HG02678 (cell line): ENCODE measurements at regions not wholly inside any gene's neighbourhood (a gene's known extent, or its start where the extent isn't known, plus 50 kb on each side); places are given as distances from the start of the nearest gene placed in this dataset.
A peak's percentile ranks its signal among the peaks of the same experiment; 100 is the strongest.

ENCODE experiments used
- ATAC-seq: cut with Tn5 transposase; IDR thresholded peaks from one replicate; pipeline ENCODE4 v1.9.1; 2021; ENCODE audit warnings: mild to moderate bottlenecking, moderate library complexity; ENCODE audit not compliant: unreplicated experiment

- no peak for ATAC-seq
Observed at GRCh38 chr12:40172879-40173278, 51.9 kb upstream of the LRRK2 start.

GRCh38 chr12:40171501-40171900 lies 53.3 kb upstream of the LRRK2 start:
- ATAC-seq: no peak

GRCh38 chr12:40171066-40171465 lies 53.7 kb upstream of the LRRK2 start:
- no peak for ATAC-seq

- ATAC-seq: no peak
Observed at GRCh38 chr12:40170593-40170992, 54.2 kb upstream of the LRRK2 start.

GRCh38 chr12:40168868-40169267 lies 55.9 kb upstream of the LRRK2 start:
- ATAC-seq: peak; percentile 94

GRCh38 chr12:40168419-40168818 lies 56.4 kb upstream of the LRRK2 start:
- ATAC-seq: peak; percentile 35

- ATAC-seq: peak; percentile 44
Observed at GRCh38 chr12:40168001-40168400, 56.8 kb upstream of the LRRK2 start.

- no peak for ATAC-seq
Observed at GRCh38 chr12:40165179-40165578, 59.3 kb upstream of the SLC2A13 start.

- ATAC-seq: no peak
Observed at GRCh38 chr12:40164034-40164433, 58.2 kb upstream of the SLC2A13 start.

- ATAC-seq: no peak
Observed at GRCh38 chr12:40162033-40162432, 56.2 kb upstream of the SLC2A13 start.

- ATAC-seq: peak; percentile 68
Observed at GRCh38 chr12:40158592-40159111, 52.8 kb upstream of the SLC2A13 start.

- no peak for ATAC-seq
Observed at GRCh38 chr12:40157336-40157735, 51.5 kb upstream of the SLC2A13 start.

GRCh38 chr12:40156021-40156764 lies 50.3 kb upstream of the SLC2A13 start:
- ATAC-seq: no peak
